ENCODE measurements at regions not wholly inside any gene's neighbourhood (a gene's known extent, or its start where the extent isn't known, plus 50 kb on each side); places are given as distances from the start of the nearest gene placed in this dataset.

DNA sequence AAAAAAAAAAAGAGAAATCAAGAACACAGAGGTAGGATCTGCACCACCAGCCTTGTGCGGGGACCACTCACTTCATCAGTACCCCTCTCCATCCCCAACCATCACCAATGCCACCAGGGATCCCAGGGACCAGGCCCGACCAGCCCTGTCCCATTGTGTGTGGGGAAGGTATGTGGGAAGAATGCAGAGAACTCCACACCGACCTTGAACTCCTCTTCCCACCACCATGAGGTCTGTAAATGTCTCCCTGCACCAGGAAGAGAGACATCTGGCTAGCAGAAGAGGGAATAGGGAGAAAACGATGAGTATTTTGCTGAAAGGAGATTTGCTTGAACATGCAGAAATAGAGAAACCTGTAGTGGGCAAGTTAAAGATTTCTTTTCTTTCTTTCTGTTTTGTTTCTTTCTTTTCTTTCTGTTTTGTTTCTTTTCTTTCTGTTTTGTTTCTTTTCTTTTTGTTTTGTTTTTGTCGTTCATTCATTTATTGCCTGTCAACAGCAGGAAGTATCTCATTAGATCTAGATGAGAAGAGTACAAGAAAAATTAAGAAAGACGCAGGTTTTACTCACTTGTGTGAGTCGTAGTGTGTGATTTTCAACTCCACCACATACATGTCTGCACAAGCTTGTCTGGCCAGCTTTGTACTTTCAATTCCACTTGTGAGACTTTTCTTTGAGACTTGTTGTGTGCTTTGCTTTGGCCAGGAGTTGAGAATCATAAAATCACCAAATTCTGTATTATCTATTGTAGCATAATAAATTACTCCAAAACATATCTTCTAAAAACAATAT lies 179.8 kb upstream of the HAAO start:
- TF ChIP-seq POLR2A (IDR thresholded peaks at IDR 0.05) = no peak
- TF ChIP-seq, protein P1, sequence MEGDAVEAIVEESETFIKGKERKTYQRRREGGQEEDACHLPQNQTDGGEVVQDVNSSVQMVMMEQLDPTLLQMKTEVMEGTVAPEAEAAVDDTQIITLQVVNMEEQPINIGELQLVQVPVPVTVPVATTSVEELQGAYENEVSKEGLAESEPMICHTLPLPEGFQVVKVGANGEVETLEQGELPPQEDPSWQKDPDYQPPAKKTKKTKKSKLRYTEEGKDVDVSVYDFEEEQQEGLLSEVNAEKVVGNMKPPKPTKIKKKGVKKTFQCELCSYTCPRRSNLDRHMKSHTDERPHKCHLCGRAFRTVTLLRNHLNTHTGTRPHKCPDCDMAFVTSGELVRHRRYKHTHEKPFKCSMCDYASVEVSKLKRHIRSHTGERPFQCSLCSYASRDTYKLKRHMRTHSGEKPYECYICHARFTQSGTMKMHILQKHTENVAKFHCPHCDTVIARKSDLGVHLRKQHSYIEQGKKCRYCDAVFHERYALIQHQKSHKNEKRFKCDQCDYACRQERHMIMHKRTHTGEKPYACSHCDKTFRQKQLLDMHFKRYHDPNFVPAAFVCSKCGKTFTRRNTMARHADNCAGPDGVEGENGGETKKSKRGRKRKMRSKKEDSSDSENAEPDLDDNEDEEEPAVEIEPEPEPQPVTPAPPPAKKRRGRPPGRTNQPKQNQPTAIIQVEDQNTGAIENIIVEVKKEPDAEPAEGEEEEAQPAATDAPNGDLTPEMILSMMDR (IDR thresholded peaks at IDR 0.05) = no peak

Data from tibial nerve (tissue), 3 donors.